CD4-positive, CD25-positive, alpha-beta regulatory T cell (primary cell): ENCODE measurements at regions not wholly inside any gene's neighbourhood (a gene's known extent, or its start where the extent isn't known, plus 50 kb on each side); places are given as distances from the start of the nearest gene placed in this dataset.

Experiments used
- ATAC-seq, 2 donors: fragments of 150-1000 bp; cut with Tn5 transposase; one replicate each; pipeline ENCODE4 v1.10.0; 2021; ENCODE audit warnings: low read depth in 2 of 2, moderate number of reproducible peaks in 2 of 2, moderate library complexity in 1 of 2
- DNase-seq, 3 donors: peaks; one replicate each; pipeline versions ENCODE4 v3.0.0 to v3.0.0-alpha.2; 2012 to 2022; ENCODE audit warnings: mixed read lengths in 1 of 3
- H3K27ac ChIP-seq: one replicate; pipeline ENCODE4 v1.7.0; 2013; ENCODE audit warnings: mild to moderate bottlenecking, low read length; ENCODE audit not compliant: insufficient read depth, poor library complexity, severe bottlenecking
- H3K27me3 ChIP-seq: one replicate; pipeline ENCODE4 v1.7.0; 2013; ENCODE audit warnings: low read length; ENCODE audit not compliant: control insufficient read depth, insufficient read depth
- H3K36me3 ChIP-seq: one replicate; pipeline ENCODE4 v1.7.0; 2013; ENCODE audit warnings: mild to moderate bottlenecking, low read length, moderate library complexity; ENCODE audit not compliant: control insufficient read depth, insufficient read depth
- H3K4me1 ChIP-seq: 2 replicates; pipeline ENCODE4 v1.7.0; 2013; ENCODE audit warnings: mild to moderate bottlenecking, low read length; ENCODE audit not compliant: insufficient read depth, control insufficient read depth, poor library complexity, severe bottlenecking
- H3K4me3 ChIP-seq: one replicate; pipeline ENCODE4 v1.7.0; 2013; ENCODE audit warnings: low read depth, mild to moderate bottlenecking, low read length, moderate library complexity
- H3K9me3 ChIP-seq, 2 experiments: 1 replicate in 1 of 2; 2 replicates in 1 of 2; pipeline ENCODE4 v1.7.0; 2013; ENCODE audit warnings: low read length in 2 of 2, mild to moderate bottlenecking in 1 of 2, moderate library complexity in 1 of 2; ENCODE audit not compliant: control insufficient read depth in 2 of 2
- H3K27ac Mint-ChIP-seq, 3 donors: one replicate each; pipeline ENCODE4 v1.8.0; 2020 to 2022; ENCODE audit warnings: mild to moderate bottlenecking in 3 of 3, mixed read lengths in 3 of 3, moderate library complexity in 2 of 3
- H3K27me3 Mint-ChIP-seq: one replicate; pipeline ENCODE4 v1.8.0; 2022; ENCODE audit warnings: mild to moderate bottlenecking, mixed read lengths
- H3K36me3 Mint-ChIP-seq: one replicate; pipeline ENCODE4 v1.8.0; 2020; ENCODE audit warnings: mixed read lengths
- H3K4me1 Mint-ChIP-seq, 4 donors: one replicate each; pipeline ENCODE4 v1.8.0; 2020 to 2022; ENCODE audit warnings: mixed read lengths in 4 of 4, mild to moderate bottlenecking in 1 of 4
- H3K4me3 Mint-ChIP-seq, 4 donors: one replicate each; pipeline ENCODE4 v1.8.0; 2020 to 2022; ENCODE audit warnings: mild to moderate bottlenecking in 4 of 4, mixed read lengths in 4 of 4, moderate library complexity in 3 of 4
- H3K9me3 Mint-ChIP-seq, 7 donors: one replicate each; pipeline ENCODE4 v1.8.0; 2020 to 2022; ENCODE audit warnings: mixed read lengths in 7 of 7, mild to moderate bottlenecking in 3 of 7, moderate library complexity in 2 of 7

GRCh38 chr18:39751161-39751560 is 2185.6 kb upstream of the CELF4 start:
- Histone ChIP-seq H3K36me3 (no peaks in the 10 kb centered on the region), H3K4me3 (no peak overlapping the region), H3K9me3 (peaks cover 0 to 9% of the 10 kb centered on the region in 2 experiments), H3K27ac (no peak overlapping the region), H3K27me3 (no peaks in the 10 kb centered on the region), H3K4me1 (no peaks in the 10 kb centered on the region)
- Mint-ChIP-seq H3K9me3 (peaks cover 0 to 21% (median 8%) of the 10 kb centered on the region in 7 donors), H3K36me3 (no peaks in the 10 kb centered on the region), H3K4me3 (no peak overlapping the region), H3K4me1 (no peaks in the 10 kb centered on the region), H3K27ac (no peak overlapping the region), H3K27me3 (no peaks in the 10 kb centered on the region)
- DNase-seq = no peak
- ATAC-seq = no peak

DNA sequence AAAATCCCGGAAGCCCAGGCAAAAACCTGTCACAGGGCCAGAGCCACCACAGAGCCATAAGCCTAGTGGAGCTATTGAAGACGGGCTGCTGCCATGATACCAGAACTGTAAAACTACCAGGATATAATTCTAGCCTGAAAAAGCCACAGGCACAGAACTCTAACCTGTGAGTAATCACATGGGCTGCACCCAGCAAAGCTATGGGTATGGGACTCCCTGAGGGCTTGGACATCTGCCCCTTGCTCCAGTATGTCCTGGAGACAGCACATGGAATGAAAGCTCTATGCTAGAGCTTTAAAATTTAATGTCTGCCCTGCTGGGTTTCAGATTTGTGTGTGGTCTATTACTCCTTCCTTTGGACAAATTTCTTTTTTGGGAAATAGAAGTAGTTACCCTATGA is 2183.6 kb upstream of the CELF4 start:
- Histone ChIP-seq H3K9me3 (peaks cover 0 to 8% of the 10 kb centered on the region in 2 experiments), H3K36me3 (no peaks in the 10 kb centered on the region), H3K27me3 (no peaks in the 10 kb centered on the region), H3K4me1 (no peaks in the 10 kb centered on the region), H3K4me3 (no peak overlapping the region), H3K27ac (no peak overlapping the region)
- no peak overlapping the region for H3K27ac Mint-ChIP-seq
- H3K27me3 Mint-ChIP-seq = no peaks in the 10 kb centered on the region
- peaks cover 0 to 14% (median 5%) of the 10 kb centered on the region in 7 donors for H3K9me3 Mint-ChIP-seq
- no peak overlapping the region for H3K4me3 Mint-ChIP-seq
- no peaks in the 10 kb centered on the region for H3K36me3 Mint-ChIP-seq
- DNase-seq (no peak), ATAC-seq (no peak)
- no peaks in the 10 kb centered on the region for H3K4me1 Mint-ChIP-seq

GRCh38 chr18:39748727-39749126 is 2183.1 kb upstream of the CELF4 start:
- no peak for ATAC-seq
- no peaks in the 10 kb centered on the region for H3K4me1 ChIP-seq
- H3K27me3 ChIP-seq = no peaks in the 10 kb centered on the region
- H3K36me3 Mint-ChIP-seq = no peaks in the 10 kb centered on the region
- no peak overlapping the region for H3K4me3 Mint-ChIP-seq
- no peak overlapping the region for H3K27ac Mint-ChIP-seq
- DNase-seq = no peak
- H3K4me1 Mint-ChIP-seq = no peaks in the 10 kb centered on the region
- H3K9me3 ChIP-seq = peaks cover 0 to 5% of the 10 kb centered on the region in 2 experiments
- no peaks in the 10 kb centered on the region for H3K27me3 Mint-ChIP-seq
- H3K27ac ChIP-seq = no peak overlapping the region
- peaks cover 0 to 14% (median 4%) of the 10 kb centered on the region in 7 donors for H3K9me3 Mint-ChIP-seq
- H3K4me3 ChIP-seq = no peak overlapping the region
- H3K36me3 ChIP-seq = no peaks in the 10 kb centered on the region

DNA sequence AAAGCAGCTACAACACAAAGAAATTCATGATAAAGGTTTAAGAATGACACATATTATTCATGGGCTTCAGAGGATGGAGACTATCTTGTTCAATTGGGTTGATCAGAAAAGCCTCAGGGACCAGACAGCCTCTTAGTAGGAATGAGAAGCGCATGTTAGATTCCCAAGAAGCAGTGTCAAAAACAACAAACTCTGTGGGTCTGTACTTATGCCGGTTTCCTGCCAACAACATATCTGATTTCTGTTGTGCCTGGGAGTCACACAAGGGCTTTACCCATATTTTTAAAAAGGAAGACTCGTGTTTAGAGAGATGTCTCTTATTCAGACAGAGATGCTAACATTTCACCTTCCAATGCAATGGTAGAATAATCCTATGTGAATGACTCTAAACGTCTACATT is 2180.6 kb upstream of the CELF4 start:
- H3K27ac ChIP-seq = no peak overlapping the region
- no peaks in the 10 kb centered on the region for H3K36me3 Mint-ChIP-seq
- DNase-seq (no peak), ATAC-seq (no peak)
- peaks cover 0 to 5% of the 10 kb centered on the region in 2 experiments for H3K9me3 ChIP-seq
- no peak overlapping the region for H3K4me3 Mint-ChIP-seq
- no peaks in the 10 kb centered on the region for H3K36me3 ChIP-seq
- H3K27me3 Mint-ChIP-seq = no peaks in the 10 kb centered on the region
- H3K27ac Mint-ChIP-seq = no peak overlapping the region
- no peaks in the 10 kb centered on the region for H3K4me1 ChIP-seq
- H3K9me3 Mint-ChIP-seq = peaks cover 0 to 9% (median 6%) of the 10 kb centered on the region in 7 donors
- H3K4me1 Mint-ChIP-seq = no peaks in the 10 kb centered on the region
- H3K4me3 ChIP-seq = no peak overlapping the region
- H3K27me3 ChIP-seq = no peaks in the 10 kb centered on the region

- Histone ChIP-seq H3K36me3 (no peaks in the 10 kb centered on the region), H3K4me3 (no peak overlapping the region), H3K27me3 (no peaks in the 10 kb centered on the region), H3K4me1 (no peaks in the 10 kb centered on the region), H3K27ac (no peak overlapping the region), H3K9me3 (no peaks in the 10 kb centered on the region)
- ATAC-seq (no peak), DNase-seq (no peak)
- Mint-ChIP-seq H3K27me3 (no peaks in the 10 kb centered on the region), H3K36me3 (no peaks in the 10 kb centered on the region), H3K4me3 (no peak overlapping the region), H3K4me1 (no peaks in the 10 kb centered on the region), H3K27ac (no peak overlapping the region), H3K9me3 (peaks cover 2 to 11% (median 8%) of the 10 kb centered on the region in 7 donors)
Measured at GRCh38 chr18:39743463-39743862, 2177.9 kb upstream of the CELF4 start.

DNA sequence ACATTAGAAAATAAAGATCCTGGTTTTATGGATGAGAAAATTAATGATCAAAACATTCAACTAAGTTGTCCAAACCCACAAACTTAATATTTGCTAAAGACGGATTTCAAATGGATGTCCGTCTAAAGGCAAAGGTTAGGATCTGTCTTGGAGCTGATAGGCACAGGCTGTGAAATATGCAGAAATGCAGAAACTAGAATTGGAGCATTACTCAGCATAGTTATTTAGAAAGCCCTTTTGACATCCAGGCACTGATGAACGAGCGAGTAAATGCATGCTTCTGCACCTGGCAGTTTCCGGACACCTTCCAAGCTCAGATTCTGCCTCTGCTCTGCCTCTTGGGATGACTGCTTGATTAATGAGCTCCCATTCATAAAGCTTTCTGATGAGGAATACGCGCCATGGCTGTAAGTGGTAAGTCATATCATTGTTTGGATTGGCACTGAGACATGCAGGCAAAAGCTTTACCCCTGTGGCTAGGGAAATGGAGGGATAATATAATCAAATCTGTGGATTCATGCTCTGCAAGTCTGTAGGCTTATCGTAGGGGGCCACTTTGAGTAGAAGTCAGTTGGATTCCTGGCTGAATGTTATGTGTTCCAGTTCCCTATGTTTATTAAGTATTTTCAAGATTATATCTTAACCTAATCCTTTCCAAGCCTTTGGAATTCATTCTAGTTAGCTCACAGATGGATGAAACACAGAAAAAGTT is 2176.3 kb upstream of the CELF4 start:
- ATAC-seq = no peak
- H3K36me3 Mint-ChIP-seq = no peaks in the 10 kb centered on the region
- Histone ChIP-seq H3K36me3 (no peaks in the 10 kb centered on the region), H3K27me3 (no peaks in the 10 kb centered on the region), H3K9me3 (no peaks in the 10 kb centered on the region), H3K27ac (no peak overlapping the region), H3K4me1 (no peaks in the 10 kb centered on the region), H3K4me3 (no peak overlapping the region)
- H3K27ac Mint-ChIP-seq = no peak overlapping the region
- H3K4me1 Mint-ChIP-seq = no peaks in the 10 kb centered on the region
- no peak for DNase-seq
- H3K9me3 Mint-ChIP-seq = peaks cover 2 to 10% (median 7%) of the 10 kb centered on the region in 7 donors
- no peak overlapping the region for H3K4me3 Mint-ChIP-seq
- H3K27me3 Mint-ChIP-seq = no peaks in the 10 kb centered on the region

- no peaks in the 10 kb centered on the region for H3K27me3 Mint-ChIP-seq
- no peak overlapping the region for H3K27ac Mint-ChIP-seq
- H3K4me1 Mint-ChIP-seq = no peaks in the 10 kb centered on the region
- no peaks in the 10 kb centered on the region for H3K4me1 ChIP-seq
- ATAC-seq (no peak), DNase-seq (no peak)
- H3K9me3 Mint-ChIP-seq = peaks cover 0 to 26% (median 8%) of the 10 kb centered on the region in 7 donors
- H3K27ac ChIP-seq = no peak overlapping the region
- no peaks in the 10 kb centered on the region for H3K36me3 ChIP-seq
- H3K4me3 ChIP-seq = no peak overlapping the region
- no peaks in the 10 kb centered on the region for H3K36me3 Mint-ChIP-seq
- H3K9me3 ChIP-seq = peaks cover 3 to 4% of the 10 kb centered on the region in 2 experiments
- no peak overlapping the region for H3K4me3 Mint-ChIP-seq
- no peaks in the 10 kb centered on the region for H3K27me3 ChIP-seq
Measured at GRCh38 chr18:39737869-39738268, 2172.3 kb upstream of the CELF4 start.

DNA sequence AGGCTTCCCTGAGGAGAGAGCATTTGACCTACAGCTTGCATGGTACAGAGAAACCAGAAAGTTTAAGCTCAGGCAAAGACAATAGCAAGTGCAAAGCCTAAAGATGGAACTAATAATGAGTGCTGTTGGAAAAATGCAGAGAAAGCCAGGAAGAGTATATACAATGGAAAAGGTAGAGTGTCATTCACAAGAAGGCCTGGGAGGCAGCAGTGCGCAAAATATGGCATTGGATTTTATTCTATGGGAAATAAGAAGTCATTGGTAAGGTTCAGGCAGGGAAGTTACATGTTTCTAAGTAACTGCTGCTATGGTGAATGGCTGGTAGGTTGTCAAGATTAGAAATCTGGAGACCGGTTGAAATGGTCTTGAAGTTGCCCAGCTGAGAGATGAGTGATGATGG is 2167.3 kb upstream of the CELF4 start:
- no peaks in the 10 kb centered on the region for H3K36me3 Mint-ChIP-seq
- H3K9me3 ChIP-seq = peaks cover 4 to 5% of the 10 kb centered on the region in 2 experiments
- H3K27me3 ChIP-seq = no peaks in the 10 kb centered on the region
- no peak overlapping the region for H3K27ac Mint-ChIP-seq
- no peaks in the 10 kb centered on the region for H3K36me3 ChIP-seq
- ATAC-seq = no peak
- H3K27me3 Mint-ChIP-seq = no peaks in the 10 kb centered on the region
- no peaks in the 10 kb centered on the region for H3K4me1 ChIP-seq
- H3K4me1 Mint-ChIP-seq = no peaks in the 10 kb centered on the region
- no peak overlapping the region for H3K4me3 Mint-ChIP-seq
- H3K4me3 ChIP-seq = no peak overlapping the region
- H3K9me3 Mint-ChIP-seq = peaks cover 3 to 31% (median 7%) of the 10 kb centered on the region in 7 donors
- no peak overlapping the region for H3K27ac ChIP-seq
- DNase-seq = no peak
